ENCODE measurements at regions not wholly inside any gene's neighbourhood (a gene's known extent, or its start where the extent isn't known, plus 50 kb on each side); places are given as distances from the start of the nearest gene placed in this dataset.

DNA sequence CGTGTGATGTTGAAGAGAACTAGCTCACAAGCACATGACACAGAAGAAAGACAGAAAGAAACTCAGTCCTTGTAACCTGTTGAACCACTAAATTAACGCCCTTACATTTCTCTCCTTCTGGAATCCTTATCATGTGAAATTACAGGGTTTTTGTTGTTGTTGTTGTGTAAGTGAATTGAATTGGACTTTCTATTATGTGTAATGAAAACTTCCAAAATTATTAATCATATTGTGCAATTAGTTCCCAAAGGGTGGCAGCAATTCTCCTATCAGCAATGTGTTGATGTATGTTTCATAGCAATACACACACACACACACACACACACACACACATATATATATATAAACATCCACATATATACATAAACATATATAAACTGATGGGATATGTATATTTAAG lies 402.2 kb upstream of the TCF4 start:
- no peak overlapping the region for H3K4me3 ChIP-seq (ENCODE audit: low read depth, low read length)
- TF ChIP-seq, protein P1, sequence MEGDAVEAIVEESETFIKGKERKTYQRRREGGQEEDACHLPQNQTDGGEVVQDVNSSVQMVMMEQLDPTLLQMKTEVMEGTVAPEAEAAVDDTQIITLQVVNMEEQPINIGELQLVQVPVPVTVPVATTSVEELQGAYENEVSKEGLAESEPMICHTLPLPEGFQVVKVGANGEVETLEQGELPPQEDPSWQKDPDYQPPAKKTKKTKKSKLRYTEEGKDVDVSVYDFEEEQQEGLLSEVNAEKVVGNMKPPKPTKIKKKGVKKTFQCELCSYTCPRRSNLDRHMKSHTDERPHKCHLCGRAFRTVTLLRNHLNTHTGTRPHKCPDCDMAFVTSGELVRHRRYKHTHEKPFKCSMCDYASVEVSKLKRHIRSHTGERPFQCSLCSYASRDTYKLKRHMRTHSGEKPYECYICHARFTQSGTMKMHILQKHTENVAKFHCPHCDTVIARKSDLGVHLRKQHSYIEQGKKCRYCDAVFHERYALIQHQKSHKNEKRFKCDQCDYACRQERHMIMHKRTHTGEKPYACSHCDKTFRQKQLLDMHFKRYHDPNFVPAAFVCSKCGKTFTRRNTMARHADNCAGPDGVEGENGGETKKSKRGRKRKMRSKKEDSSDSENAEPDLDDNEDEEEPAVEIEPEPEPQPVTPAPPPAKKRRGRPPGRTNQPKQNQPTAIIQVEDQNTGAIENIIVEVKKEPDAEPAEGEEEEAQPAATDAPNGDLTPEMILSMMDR (IDR thresholded peaks at IDR 0.05; ENCODE audit: insufficient read depth in 1 of 2, low read depth in 1 of 2, low read length in 1 of 2, severe bottlenecking in 1 of 2, unreplicated experiment in 1 of 2): no peak
- H3K9me3 ChIP-seq: no peaks in the 10 kb centered on the region
- Mint-ChIP-seq H3K27me3 (ENCODE audit: insufficient read depth, unreplicated experiment) (no peaks in the 10 kb centered on the region), H3K4me3 (ENCODE audit: unreplicated experiment) (no peak overlapping the region), H3K4me1 (ENCODE audit: low read depth, unreplicated experiment) (no peaks in the 10 kb centered on the region), H3K36me3 (ENCODE audit: insufficient read depth, unreplicated experiment) (no peaks in the 10 kb centered on the region), H3K9me3 (ENCODE audit: unreplicated experiment) (no peaks in the 10 kb centered on the region), H3K27ac (ENCODE audit: unreplicated experiment) (no peak overlapping the region)
- intact Hi-C loops (cut with micrococcal nuclease; ENCODE audit: unreplicated experiment): no loop called here
- no peaks in the 10 kb centered on the region for H3K36me3 ChIP-seq (ENCODE audit: control insufficient read depth, insufficient read depth, low read length)
- ChIA-PET CTCF (no interaction called here), POLR2A (no interaction called here)
- H3K4me1 ChIP-seq: no peaks in the 10 kb centered on the region
- DNase-seq: no peak
- BruUV-seq (replicated peaks): no TSS peak
- H3K27me3 ChIP-seq (replicated peaks; ENCODE audit: control insufficient read depth, insufficient read depth, low read length): no peaks in the 10 kb centered on the region

DNA sequence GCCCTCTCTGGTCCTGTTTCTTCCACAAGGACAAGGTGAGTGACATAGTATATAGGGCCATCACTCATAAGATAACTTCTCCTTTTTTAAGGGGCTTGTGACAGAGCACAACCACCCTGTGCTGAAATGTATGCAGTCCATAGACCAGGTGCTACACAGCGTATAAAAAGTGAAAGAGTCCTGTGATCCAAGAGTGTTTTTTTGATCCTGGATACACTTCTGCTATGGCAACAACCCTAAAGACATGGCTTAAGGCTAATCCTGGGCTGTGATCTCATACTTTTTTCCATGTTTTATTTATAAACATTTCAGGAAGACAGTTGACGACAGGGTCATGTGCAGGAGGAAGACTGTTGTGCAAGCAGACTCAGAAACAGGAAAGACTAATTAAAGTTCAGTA lies 400.5 kb upstream of the TCF4 start:
- Mint-ChIP-seq H3K36me3 (ENCODE audit: insufficient read depth, unreplicated experiment) (no peaks in the 10 kb centered on the region), H3K4me1 (ENCODE audit: low read depth, unreplicated experiment) (no peaks in the 10 kb centered on the region), H3K27me3 (ENCODE audit: insufficient read depth, unreplicated experiment) (no peaks in the 10 kb centered on the region), H3K9me3 (ENCODE audit: unreplicated experiment) (no peaks in the 10 kb centered on the region), H3K27ac (ENCODE audit: unreplicated experiment) (no peak overlapping the region), H3K4me3 (ENCODE audit: unreplicated experiment) (no peak overlapping the region)
- CTCF ChIA-PET: no interaction called here
- Histone ChIP-seq H3K4me3 (ENCODE audit: low read depth, low read length) (no peak overlapping the region), H3K9me3 (no peaks in the 10 kb centered on the region), H3K36me3 (ENCODE audit: control insufficient read depth, insufficient read depth, low read length) (no peaks in the 10 kb centered on the region), H3K27me3 (replicated peaks; ENCODE audit: control insufficient read depth, insufficient read depth, low read length) (no peaks in the 10 kb centered on the region), H3K4me1 (no peaks in the 10 kb centered on the region)
- intact Hi-C loops (cut with micrococcal nuclease; ENCODE audit: unreplicated experiment): no loop called here
- DNase-seq: no peak
- TF ChIP-seq, protein P1 (IDR thresholded peaks at IDR 0.05; ENCODE audit: insufficient read depth in 1 of 2, low read depth in 1 of 2, low read length in 1 of 2, severe bottlenecking in 1 of 2, unreplicated experiment in 1 of 2): no peak
- POLR2A ChIA-PET: no interaction called here
- no TSS peak for BruUV-seq (replicated peaks)

DNA sequence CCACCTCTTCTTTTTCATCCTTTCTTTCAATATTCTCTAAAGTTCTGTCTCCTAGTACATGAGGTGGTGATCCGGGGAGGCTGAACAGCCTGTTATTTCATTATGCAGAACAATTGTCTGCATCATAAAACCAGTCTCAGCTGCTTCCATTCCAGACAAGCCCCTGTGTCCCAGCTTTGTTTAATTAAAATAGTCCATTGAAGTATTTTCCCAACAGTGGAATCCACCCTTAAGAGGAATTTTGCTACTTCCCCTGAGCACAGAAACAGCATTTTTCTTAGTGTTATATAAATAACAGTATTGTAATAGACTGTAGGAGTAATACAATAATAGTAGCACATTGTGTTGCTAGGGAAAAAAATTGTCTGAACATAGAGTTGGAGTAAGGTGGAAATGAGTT lies 395.4 kb upstream of the TCF4 start:
- H3K27ac Mint-ChIP-seq (ENCODE audit: unreplicated experiment): no peak overlapping the region
- H3K9me3 ChIP-seq: no peaks in the 10 kb centered on the region
- CTCF ChIA-PET: no interaction called here
- H3K36me3 ChIP-seq (ENCODE audit: control insufficient read depth, insufficient read depth, low read length): no peaks in the 10 kb centered on the region
- POLR2A ChIA-PET: no interaction called here
- no peak overlapping the region for H3K4me3 Mint-ChIP-seq (ENCODE audit: unreplicated experiment)
- H3K36me3 Mint-ChIP-seq (ENCODE audit: insufficient read depth, unreplicated experiment): no peaks in the 10 kb centered on the region
- BruUV-seq (replicated peaks): no TSS peak
- H3K27me3 Mint-ChIP-seq (ENCODE audit: insufficient read depth, unreplicated experiment): no peaks in the 10 kb centered on the region
- no peaks in the 10 kb centered on the region for H3K9me3 Mint-ChIP-seq (ENCODE audit: unreplicated experiment)
- intact Hi-C loops (cut with micrococcal nuclease; ENCODE audit: unreplicated experiment): no loop called here
- TF ChIP-seq, protein P1 (IDR thresholded peaks at IDR 0.05; ENCODE audit: insufficient read depth in 1 of 2, low read depth in 1 of 2, low read length in 1 of 2, severe bottlenecking in 1 of 2, unreplicated experiment in 1 of 2): no peak
- H3K4me1 ChIP-seq: no peaks in the 10 kb centered on the region
- no peaks in the 10 kb centered on the region for H3K4me1 Mint-ChIP-seq (ENCODE audit: low read depth, unreplicated experiment)
- H3K27me3 ChIP-seq (replicated peaks; ENCODE audit: control insufficient read depth, insufficient read depth, low read length): no peaks in the 10 kb centered on the region
- no peak overlapping the region for H3K4me3 ChIP-seq (ENCODE audit: low read depth, low read length)
- no peak for DNase-seq

All from Caco-2 (cell line).